ENCODE measurements at regions not wholly inside any gene's neighbourhood (a gene's known extent, or its start where the extent isn't known, plus 50 kb on each side); places are given as distances from the start of the nearest gene placed in this dataset.

DNA sequence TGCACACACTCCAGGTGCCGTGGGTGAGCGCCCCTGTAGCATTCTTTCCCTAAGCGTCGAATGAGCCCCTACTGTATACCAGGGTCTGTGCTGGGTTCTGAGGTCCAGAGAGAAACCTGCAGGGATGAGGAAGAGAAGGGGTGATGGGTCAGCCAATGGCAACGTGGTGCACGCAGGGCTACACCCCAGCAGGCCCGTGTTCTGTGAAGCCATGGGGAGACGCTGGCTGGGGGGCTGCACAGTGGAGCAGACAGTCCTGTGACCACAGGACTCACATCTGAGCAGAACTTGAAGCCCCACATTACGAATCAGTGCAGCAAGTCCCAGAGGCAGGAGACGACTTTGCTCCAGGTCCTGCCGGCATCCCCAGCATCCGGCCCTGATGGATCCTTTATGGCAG is 1481.4 kb downstream of the BRD1 start:
- no peak for TF ChIP-seq SNAI2 (CRISPR knock-in tag; IDR thresholded peaks at IDR 0.05)
- no peak for TF ChIP-seq ZFP3 (CRISPR knock-in tag; IDR thresholded peaks at IDR 0.05)
- no peak for TF ChIP-seq ARNTL (CRISPR knock-in tag; IDR thresholded peaks at IDR 0.05; ENCODE audit: borderline replicate concordance, low read depth)
- TF ChIP-seq, protein P1, sequence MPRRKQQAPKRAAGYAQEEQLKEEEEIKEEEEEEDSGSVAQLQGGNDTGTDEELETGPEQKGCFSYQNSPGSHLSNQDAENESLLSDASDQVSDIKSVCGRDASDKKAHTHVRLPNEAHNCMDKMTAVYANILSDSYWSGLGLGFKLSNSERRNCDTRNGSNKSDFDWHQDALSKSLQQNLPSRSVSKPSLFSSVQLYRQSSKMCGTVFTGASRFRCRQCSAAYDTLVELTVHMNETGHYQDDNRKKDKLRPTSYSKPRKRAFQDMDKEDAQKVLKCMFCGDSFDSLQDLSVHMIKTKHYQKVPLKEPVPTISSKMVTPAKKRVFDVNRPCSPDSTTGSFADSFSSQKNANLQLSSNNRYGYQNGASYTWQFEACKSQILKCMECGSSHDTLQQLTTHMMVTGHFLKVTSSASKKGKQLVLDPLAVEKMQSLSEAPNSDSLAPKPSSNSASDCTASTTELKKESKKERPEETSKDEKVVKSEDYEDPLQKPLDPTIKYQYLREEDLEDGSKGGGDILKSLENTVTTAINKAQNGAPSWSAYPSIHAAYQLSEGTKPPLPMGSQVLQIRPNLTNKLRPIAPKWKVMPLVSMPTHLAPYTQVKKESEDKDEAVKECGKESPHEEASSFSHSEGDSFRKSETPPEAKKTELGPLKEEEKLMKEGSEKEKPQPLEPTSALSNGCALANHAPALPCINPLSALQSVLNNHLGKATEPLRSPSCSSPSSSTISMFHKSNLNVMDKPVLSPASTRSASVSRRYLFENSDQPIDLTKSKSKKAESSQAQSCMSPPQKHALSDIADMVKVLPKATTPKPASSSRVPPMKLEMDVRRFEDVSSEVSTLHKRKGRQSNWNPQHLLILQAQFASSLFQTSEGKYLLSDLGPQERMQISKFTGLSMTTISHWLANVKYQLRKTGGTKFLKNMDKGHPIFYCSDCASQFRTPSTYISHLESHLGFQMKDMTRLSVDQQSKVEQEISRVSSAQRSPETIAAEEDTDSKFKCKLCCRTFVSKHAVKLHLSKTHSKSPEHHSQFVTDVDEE (CRISPR knock-in tag; IDR thresholded peaks at IDR 0.05), result no peak
- no peak for TF ChIP-seq GLIS3 (CRISPR knock-in tag; IDR thresholded peaks at IDR 0.05)
- TF ChIP-seq, protein P2, sequence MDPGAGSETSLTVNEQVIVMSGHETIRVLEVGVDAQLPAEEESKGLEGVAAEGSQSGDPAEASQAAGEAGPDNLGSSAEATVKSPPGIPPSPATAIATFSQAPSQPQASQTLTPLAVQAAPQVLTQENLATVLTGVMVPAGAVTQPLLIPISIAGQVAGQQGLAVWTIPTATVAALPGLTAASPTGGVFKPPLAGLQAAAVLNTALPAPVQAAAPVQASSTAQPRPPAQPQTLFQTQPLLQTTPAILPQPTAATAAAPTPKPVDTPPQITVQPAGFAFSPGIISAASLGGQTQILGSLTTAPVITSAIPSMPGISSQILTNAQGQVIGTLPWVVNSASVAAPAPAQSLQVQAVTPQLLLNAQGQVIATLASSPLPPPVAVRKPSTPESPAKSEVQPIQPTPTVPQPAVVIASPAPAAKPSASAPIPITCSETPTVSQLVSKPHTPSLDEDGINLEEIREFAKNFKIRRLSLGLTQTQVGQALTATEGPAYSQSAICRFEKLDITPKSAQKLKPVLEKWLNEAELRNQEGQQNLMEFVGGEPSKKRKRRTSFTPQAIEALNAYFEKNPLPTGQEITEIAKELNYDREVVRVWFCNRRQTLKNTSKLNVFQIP (CRISPR knock-in tag; IDR thresholded peaks at IDR 0.05; ENCODE audit: borderline replicate concordance, low read depth), result no peak
- no peak for TF ChIP-seq RARB (CRISPR knock-in tag; IDR thresholded peaks at IDR 0.05)
- no peak for TF ChIP-seq ZNF8 (CRISPR knock-in tag; IDR thresholded peaks at IDR 0.05)
- TF ChIP-seq ZFP30 (CRISPR knock-in tag; IDR thresholded peaks at IDR 0.05), result no peak
- no peak for TF ChIP-seq OSR1 (CRISPR knock-in tag; IDR thresholded peaks at IDR 0.05)
- no peak for TF ChIP-seq ZC3H10 (CRISPR knock-in tag; IDR thresholded peaks at IDR 0.05)
- no peak for TF ChIP-seq ZNF70 (CRISPR knock-in tag; IDR thresholded peaks at IDR 0.05)
- no peak for TF ChIP-seq TOX (CRISPR knock-in tag; IDR thresholded peaks at IDR 0.05; ENCODE audit: borderline replicate concordance)
- no peak for TF ChIP-seq ESRRG (CRISPR knock-in tag; IDR thresholded peaks at IDR 0.05)
- TF ChIP-seq BACH2 (CRISPR knock-in tag; IDR thresholded peaks at IDR 0.05; ENCODE audit: borderline replicate concordance), result no peak
- no peak for TF ChIP-seq ISL1 (CRISPR knock-in tag; IDR thresholded peaks at IDR 0.05)
- ATAC-seq, result no peak

DNA sequence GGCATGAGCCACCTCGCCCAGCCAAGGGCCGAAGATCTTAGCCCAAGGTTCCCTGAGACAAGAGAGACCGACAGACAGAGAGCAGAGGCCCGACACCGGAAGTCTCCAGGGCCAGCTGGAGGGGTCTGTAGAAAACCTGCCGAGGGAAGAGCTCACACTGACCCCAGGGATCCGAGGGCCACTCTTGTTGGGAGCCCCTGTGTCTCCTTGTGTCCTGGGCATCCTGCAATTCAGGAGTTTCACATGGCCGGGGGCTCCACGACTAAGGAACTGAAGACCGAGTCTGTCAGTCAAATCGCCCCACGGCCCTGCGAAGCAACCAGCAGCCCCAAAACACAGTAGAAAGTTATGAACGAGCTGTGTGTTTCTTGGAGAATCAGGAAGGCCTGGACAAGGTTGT is 1482.0 kb downstream of the BRD1 start:
- TF ChIP-seq, protein P3, sequence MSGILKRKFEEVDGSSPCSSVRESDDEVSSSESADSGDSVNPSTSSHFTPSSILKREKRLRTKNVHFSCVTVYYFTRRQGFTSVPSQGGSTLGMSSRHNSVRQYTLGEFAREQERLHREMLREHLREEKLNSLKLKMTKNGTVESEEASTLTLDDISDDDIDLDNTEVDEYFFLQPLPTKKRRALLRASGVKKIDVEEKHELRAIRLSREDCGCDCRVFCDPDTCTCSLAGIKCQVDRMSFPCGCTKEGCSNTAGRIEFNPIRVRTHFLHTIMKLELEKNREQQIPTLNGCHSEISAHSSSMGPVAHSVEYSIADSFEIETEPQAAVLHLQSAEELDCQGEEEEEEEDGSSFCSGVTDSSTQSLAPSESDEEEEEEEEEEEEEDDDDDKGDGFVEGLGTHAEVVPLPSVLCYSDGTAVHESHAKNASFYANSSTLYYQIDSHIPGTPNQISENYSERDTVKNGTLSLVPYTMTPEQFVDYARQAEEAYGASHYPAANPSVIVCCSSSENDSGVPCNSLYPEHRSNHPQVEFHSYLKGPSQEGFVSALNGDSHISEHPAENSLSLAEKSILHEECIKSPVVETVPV (CRISPR knock-in tag; IDR thresholded peaks at IDR 0.05), result no peak
- TF ChIP-seq ZFP3 (CRISPR knock-in tag; IDR thresholded peaks at IDR 0.05), result no peak
- TF ChIP-seq, protein P4, sequence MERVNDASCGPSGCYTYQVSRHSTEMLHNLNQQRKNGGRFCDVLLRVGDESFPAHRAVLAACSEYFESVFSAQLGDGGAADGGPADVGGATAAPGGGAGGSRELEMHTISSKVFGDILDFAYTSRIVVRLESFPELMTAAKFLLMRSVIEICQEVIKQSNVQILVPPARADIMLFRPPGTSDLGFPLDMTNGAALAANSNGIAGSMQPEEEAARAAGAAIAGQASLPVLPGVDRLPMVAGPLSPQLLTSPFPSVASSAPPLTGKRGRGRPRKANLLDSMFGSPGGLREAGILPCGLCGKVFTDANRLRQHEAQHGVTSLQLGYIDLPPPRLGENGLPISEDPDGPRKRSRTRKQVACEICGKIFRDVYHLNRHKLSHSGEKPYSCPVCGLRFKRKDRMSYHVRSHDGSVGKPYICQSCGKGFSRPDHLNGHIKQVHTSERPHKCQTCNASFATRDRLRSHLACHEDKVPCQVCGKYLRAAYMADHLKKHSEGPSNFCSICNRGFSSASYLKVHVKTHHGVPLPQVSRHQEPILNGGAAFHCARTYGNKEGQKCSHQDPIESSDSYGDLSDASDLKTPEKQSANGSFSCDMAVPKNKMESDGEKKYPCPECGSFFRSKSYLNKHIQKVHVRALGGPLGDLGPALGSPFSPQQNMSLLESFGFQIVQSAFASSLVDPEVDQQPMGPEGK (CRISPR knock-in tag; IDR thresholded peaks at IDR 0.05; ENCODE audit: borderline replicate concordance), result no peak
- TF ChIP-seq ARNTL (CRISPR knock-in tag; IDR thresholded peaks at IDR 0.05; ENCODE audit: borderline replicate concordance, low read depth), result no peak
- TF ChIP-seq, protein P1 (CRISPR knock-in tag; IDR thresholded peaks at IDR 0.05), result no peak
- no peak for TF ChIP-seq TOX (CRISPR knock-in tag; IDR thresholded peaks at IDR 0.05; ENCODE audit: borderline replicate concordance)
- no peak for TF ChIP-seq SNAI2 (CRISPR knock-in tag; IDR thresholded peaks at IDR 0.05)
- no peak for TF ChIP-seq ZNF565 (CRISPR knock-in tag; conservative IDR thresholded peaks at IDR 0.05; ENCODE audit: low read depth)
- no peak for TF ChIP-seq ZC3H10 (CRISPR knock-in tag; IDR thresholded peaks at IDR 0.05)
- TF ChIP-seq GLIS3 (CRISPR knock-in tag; IDR thresholded peaks at IDR 0.05), result no peak
- TF ChIP-seq TCF4 (CRISPR knock-in tag; IDR thresholded peaks at IDR 0.05; ENCODE audit: borderline replicate concordance), result no peak
- TF ChIP-seq RARB (CRISPR knock-in tag; IDR thresholded peaks at IDR 0.05), result no peak
- no peak for TF ChIP-seq ZNF70 (CRISPR knock-in tag; IDR thresholded peaks at IDR 0.05)
- TF ChIP-seq ESRRG (CRISPR knock-in tag; IDR thresholded peaks at IDR 0.05), result no peak

More for the DNA sequence above, 1482.0 kb downstream of the BRD1 start:
- ATAC-seq, result no peak

All from SK-N-SH treated with all-trans-retinoic acid at 6 μM for 48 hours (cell line).